PFSK-1 (cell line): ENCODE measurements at regions not wholly inside any gene's neighbourhood (a gene's known extent, or its start where the extent isn't known, plus 50 kb on each side); places are given as distances from the start of the nearest gene placed in this dataset.

Experiments used
- FOXP2 ChIP-seq: optimal IDR thresholded peaks from 2 replicates; pipeline ENCODE3; 2011; ENCODE audit warnings: borderline replicate concordance, control low read depth, inconsistent platforms; ENCODE audit not compliant: insufficient read depth; ENCODE audit errors: extremely low read length, extremely low read depth
- POLR2AphosphoS5 ChIP-seq: IDR thresholded peaks from 2 replicates; pipeline ENCODE4 v1.6.1; 2012; ENCODE audit warnings: low read depth, mild to moderate bottlenecking, control low read depth, low read length, moderate library complexity
- REST ChIP-seq, 2 experiments: IDR thresholded peaks; 2 replicates each; pipeline versions ENCODE4 v1.6.1 to v1.8.0; 2011 to 2012; ENCODE audit warnings: low read depth in 2 of 2, low read length in 2 of 2, control low read depth in 1 of 2, inconsistent platforms in 1 of 2, mild to moderate bottlenecking in 1 of 2, moderate library complexity in 1 of 2; ENCODE audit not compliant: insufficient read depth in 1 of 2
- SIN3A ChIP-seq: IDR thresholded peaks from 2 replicates; pipeline ENCODE4 v1.6.1; 2012; ENCODE audit warnings: mild to moderate bottlenecking, low read length, moderate library complexity, borderline replicate concordance; ENCODE audit not compliant: insufficient read depth
- TAF1 ChIP-seq: IDR thresholded peaks from 2 replicates; pipeline ENCODE4 v1.6.1; 2012; ENCODE audit warnings: low read length, control low read depth, borderline replicate concordance; ENCODE audit not compliant: insufficient read depth

GRCh38 chr2:105671156-105671555 lies 73.6 kb upstream of the NCK2 start:
- TF ChIP-seq TAF1 (no peak), FOXP2 (no peak), SIN3A (no peak), REST (IDR thresholded peaks at IDR 0.05; ENCODE audit: insufficient read depth in 1 of 2, low read depth in 2 of 2, low read length in 2 of 2) (no peak), POLR2AphosphoS5 (no peak)

- no peak for TF ChIP-seq FOXP2
- no peak for TF ChIP-seq REST (IDR thresholded peaks at IDR 0.05; ENCODE audit: insufficient read depth in 1 of 2, low read depth in 2 of 2, low read length in 2 of 2)
- no peak for TF ChIP-seq TAF1
- no peak for TF ChIP-seq SIN3A
- no peak for TF ChIP-seq POLR2AphosphoS5
These were observed 75.3 kb upstream of the NCK2 start for GRCh38 chr2:105669384-105669891.

GRCh38 chr2:105665480-105665879 lies 79.2 kb upstream of the NCK2 start:
- TF ChIP-seq FOXP2 (no peak), TAF1 (no peak), REST (IDR thresholded peaks at IDR 0.05; ENCODE audit: insufficient read depth in 1 of 2, low read depth in 2 of 2, low read length in 2 of 2) (no peak), SIN3A (no peak), POLR2AphosphoS5 (no peak)

GRCh38 chr2:105660489-105660888 lies 84.2 kb upstream of the NCK2 start:
- TF ChIP-seq REST (IDR thresholded peaks at IDR 0.05; ENCODE audit: insufficient read depth in 1 of 2, low read depth in 2 of 2, low read length in 2 of 2) (no peak), FOXP2 (no peak), POLR2AphosphoS5 (no peak)

- no peak for TF ChIP-seq REST (IDR thresholded peaks at IDR 0.05; ENCODE audit: insufficient read depth in 1 of 2, low read depth in 2 of 2, low read length in 2 of 2)
- TF ChIP-seq FOXP2: no peak
- TF ChIP-seq POLR2AphosphoS5: no peak
- no peak for TF ChIP-seq SIN3A
- no peak for TF ChIP-seq TAF1
These were observed 89.5 kb upstream of the NCK2 start for GRCh38 chr2:105655244-105655643.
